ENCODE measurements at regions not wholly inside any gene's neighbourhood (a gene's known extent, or its start where the extent isn't known, plus 50 kb on each side); places are given as distances from the start of the nearest gene placed in this dataset.

- ATAC-seq = no peak
- intact Hi-C loops (cut with micrococcal nuclease) = no loop called here
- no peak for DNase-seq
Observed at GRCh38 chr16:85355515-85355837, 243.2 kb upstream of the CIBAR2 start.

GRCh38 chr16:85356157-85356556, 243.9 kb upstream of the CIBAR2 start:
- no peak for ATAC-seq
- no peak for DNase-seq
- intact Hi-C loops (cut with micrococcal nuclease) = no loop called here

GRCh38 chr16:85357323-85357722, 245.1 kb upstream of the CIBAR2 start:
- intact Hi-C loops (cut with micrococcal nuclease) = no loop called here
- DNase-seq = no peak
- no peak for ATAC-seq

GRCh38 chr16:85357924-85358505, 245.7 kb upstream of the CIBAR2 start:
- DNase-seq (no peak), ATAC-seq (no peak)
- intact Hi-C loops (cut with micrococcal nuclease) = no loop called here

- ATAC-seq = no peak
- intact Hi-C loops (cut with micrococcal nuclease) = no loop called here
Observed at GRCh38 chr16:85358704-85359146, 246.5 kb upstream of the CIBAR2 start.

GRCh38 chr16:85359147-85359822, 247.0 kb upstream of the CIBAR2 start:
- no peak for DNase-seq
- ATAC-seq = no peak
- intact Hi-C loops (cut with micrococcal nuclease) = no loop called here

More at GRCh38 chr16:85358704-85359146, 246.5 kb upstream of the CIBAR2 start:
- no peak for DNase-seq

- intact Hi-C loops (cut with micrococcal nuclease) = no loop called here
- DNase-seq (no peak), ATAC-seq (no peak)
Observed at GRCh38 chr16:85360323-85361277, 248.3 kb upstream of the CIBAR2 start.

- peak; percentile 87 for ATAC-seq
- intact Hi-C loops (cut with micrococcal nuclease) = no loop called here
- DNase-seq = peak; percentile 76
Observed at GRCh38 chr16:85361441-85362118, 249.3 kb upstream of the CIBAR2 start.

GRCh38 chr16:85362443-85362842, 250.2 kb upstream of the CIBAR2 start:
- DNase-seq = no peak
- no peak for ATAC-seq

GRCh38 chr16:85363427-85363826, 249.7 kb upstream of the GSE1 start:
- no peak for DNase-seq
- ATAC-seq = no peak
- intact Hi-C loops (cut with micrococcal nuclease) = no loop called here

More at GRCh38 chr16:85362443-85362842, 250.2 kb upstream of the CIBAR2 start:
- intact Hi-C loops (cut with micrococcal nuclease) = no loop called here

- intact Hi-C loops (cut with micrococcal nuclease) = no loop called here
- ATAC-seq (no peak), DNase-seq (no peak)
Observed at GRCh38 chr16:85363881-85364280, 249.2 kb upstream of the GSE1 start.

- DNase-seq (no peak), ATAC-seq (no peak)
- intact Hi-C loops (cut with micrococcal nuclease) = no loop called here
Observed at GRCh38 chr16:85364323-85365040, 248.6 kb upstream of the GSE1 start.

GRCh38 chr16:85365120-85365519, 248.0 kb upstream of the GSE1 start:
- ATAC-seq (no peak), DNase-seq (no peak)
- intact Hi-C loops (cut with micrococcal nuclease) = no loop called here

- intact Hi-C loops (cut with micrococcal nuclease) = no loop called here
- DNase-seq (no peak), ATAC-seq (no peak)
Observed at GRCh38 chr16:85366031-85366763, 246.9 kb upstream of the GSE1 start.

GRCh38 chr16:85367485-85367884, 245.6 kb upstream of the GSE1 start:
- intact Hi-C loops (cut with micrococcal nuclease) = no loop called here
- DNase-seq (no peak), ATAC-seq (no peak)

GRCh38 chr16:85369060-85369459, 244.1 kb upstream of the GSE1 start:
- DNase-seq (no peak), ATAC-seq (no peak)
- intact Hi-C loops (cut with micrococcal nuclease) = no loop called here

- intact Hi-C loops (cut with micrococcal nuclease) = no loop called here
- DNase-seq (peak; percentile 70), ATAC-seq (peak; percentile 59)
Observed at GRCh38 chr16:85369741-85370528, 243.2 kb upstream of the GSE1 start.

- DNase-seq (no peak), ATAC-seq (peak; percentile 5)
- intact Hi-C loops (cut with micrococcal nuclease) = no loop called here
Observed at GRCh38 chr16:85370543-85370880, 242.6 kb upstream of the GSE1 start.

Measured in left ventricle myocardium superior (tissue), 1 donor.